Keratinocyte (primary cell): ENCODE measurements at regions not wholly inside any gene's neighbourhood (a gene's known extent, or its start where the extent isn't known, plus 50 kb on each side); places are given as distances from the start of the nearest gene placed in this dataset.

Experiments used
- DNase-seq: peaks from one replicate; pipeline ENCODE4 v3.0.0-alpha.2; 2011; ENCODE audit warnings: low read depth, missing footprints, low spot score
- FAIRE-seq: peaks from 2 replicates; lab custom pipeline; 2011; peaks lifted over from hg19 to GRCh38; lab: Jason Lieb, UNC
- H2AFZ ChIP-seq: 2 replicates; pipeline ENCODE4 v1.6.0; 2012; ENCODE audit warnings: low read length, control low read depth, inconsistent platforms; ENCODE audit not compliant: control insufficient read depth
- H3K27ac ChIP-seq: 2 replicates; pipeline ENCODE4 v1.5.1; 2011; ENCODE audit warnings: low read length; ENCODE audit not compliant: control insufficient read depth, insufficient read depth
- H3K27me3 ChIP-seq: 3 replicates; pipeline ENCODE4 v1.6.0; 2011; ENCODE audit warnings: low read length; ENCODE audit not compliant: control insufficient read depth, insufficient read depth; ENCODE audit errors: extremely low read depth
- H3K36me3 ChIP-seq, 2 experiments: 2 replicates in 1 of 2; 3 replicates in 1 of 2; pipeline ENCODE4 v1.5.1; 2011; ENCODE audit warnings: low read length in 2 of 2, mild to moderate bottlenecking in 1 of 2; ENCODE audit not compliant: control insufficient read depth in 2 of 2, insufficient read depth in 2 of 2; ENCODE audit errors: extremely low read depth in 1 of 2
- H3K4me1 ChIP-seq: 3 replicates; pipeline ENCODE4 v1.5.1; 2011; ENCODE audit warnings: low read length; ENCODE audit not compliant: control insufficient read depth, insufficient read depth; ENCODE audit errors: extremely low read depth
- H3K4me2 ChIP-seq: 3 replicates; pipeline ENCODE4 v1.6.0; 2011; ENCODE audit warnings: low read depth, low read length; ENCODE audit not compliant: control insufficient read depth, insufficient read depth; ENCODE audit errors: extremely low read depth
- H3K4me3 ChIP-seq, 3 experiments: fragments of 200-600 bp in 1 of 3; sonication (generic) in 1 of 3; 2 replicates in 2 of 3; 3 replicates in 1 of 3; pipeline ENCODE4 v1.5.1; 2011 to 2016; ENCODE audit warnings: low read length in 3 of 3, mild to moderate bottlenecking in 3 of 3, control low read depth in 2 of 3, inconsistent platforms in 1 of 3, low read depth in 1 of 3, mixed read lengths in 1 of 3, mixed run types in 1 of 3, moderate library complexity in 1 of 3; ENCODE audit not compliant: control insufficient read depth in 2 of 3, insufficient read depth in 2 of 3; ENCODE audit errors: extremely low read depth in 1 of 3
- H3K79me2 ChIP-seq: 2 replicates; pipeline ENCODE4 v1.6.0; 2012; ENCODE audit warnings: low read length; ENCODE audit not compliant: control insufficient read depth, insufficient read depth
- H3K9ac ChIP-seq: 3 replicates; pipeline ENCODE4 v1.6.0; 2011; ENCODE audit warnings: low read length; ENCODE audit not compliant: control insufficient read depth, insufficient read depth; ENCODE audit errors: extremely low read depth
- H3K9me1 ChIP-seq: 3 replicates; pipeline ENCODE4 v1.6.0; 2011; ENCODE audit warnings: low read length; ENCODE audit not compliant: control insufficient read depth, insufficient read depth; ENCODE audit errors: extremely low read depth
- H3K9me3 ChIP-seq: 2 replicates; pipeline ENCODE4 v1.5.1; 2012; ENCODE audit warnings: low read depth, low read length; ENCODE audit not compliant: control insufficient read depth
- H4K20me1 ChIP-seq: 3 replicates; pipeline ENCODE4 v1.6.0; 2011; ENCODE audit warnings: low read length; ENCODE audit not compliant: control insufficient read depth, insufficient read depth; ENCODE audit errors: extremely low read depth
- CTCF ChIP-seq, 3 experiments: IDR thresholded peaks in 1 of 3; conservative IDR thresholded peaks in 1 of 3; optimal IDR thresholded peaks in 1 of 3; 2 replicates in 2 of 3; 3 replicates in 1 of 3; pipeline versions ENCODE3 to v1.5.1; 2011; ENCODE audit warnings: low read length in 3 of 3, mild to moderate bottlenecking in 3 of 3, moderate library complexity in 2 of 3, control low read depth in 1 of 3, inconsistent platforms in 1 of 3; ENCODE audit not compliant: insufficient read depth in 2 of 3; ENCODE audit errors: extremely low read depth in 1 of 3
- EZH2 ChIP-seq: IDR thresholded peaks from one replicate; pipeline ENCODE4 v1.6.1; 2012; ENCODE audit warnings: inconsistent platforms, mild to moderate bottlenecking, low read length, moderate library complexity
- dilution Hi-C: fragments of 300-500 bp; cut with MboI; formaldehyde crosslinking; loops from one replicate; pipeline ENCODE4 v1.7.0; 2020; ENCODE audit warnings: low sequenced_read_pairs; ENCODE audit not compliant: extremely low pct_ligation_motif_present

GRCh38 chr1:80023358-80023757 lies 1016.8 kb upstream of the ADGRL4 start:
- H3K4me2 ChIP-seq = no peak overlapping the region
- no peaks in the 10 kb centered on the region for H3K9me1 ChIP-seq
- no peaks in the 10 kb centered on the region for H3K36me3 ChIP-seq
- no peaks in the 10 kb centered on the region for H3K79me2 ChIP-seq
- no peaks in the 10 kb centered on the region for H3K27me3 ChIP-seq
- H3K9ac ChIP-seq = no peak overlapping the region
- no peaks in the 10 kb centered on the region for H3K4me1 ChIP-seq
- H2AFZ ChIP-seq = no peak overlapping the region
- no peak overlapping the region for H3K27ac ChIP-seq
- TF ChIP-seq EZH2 = no peak
- TF ChIP-seq CTCF (optimal IDR thresholded peaks at IDR 0.05 in 1 of 3, IDR thresholded peaks at IDR 0.05 in 1 of 3, conservative IDR thresholded peaks at IDR 0.05 in 1 of 3; ENCODE audit: extremely low read depth in 1 of 3, insufficient read depth in 2 of 3, low read length in 3 of 3) = no peak
- no peak for FAIRE-seq
- dilution Hi-C loops = no loop called here
- no peak overlapping the region for H3K4me3 ChIP-seq
- H4K20me1 ChIP-seq = no peaks in the 10 kb centered on the region
- no peak for DNase-seq
- H3K9me3 ChIP-seq = no peaks in the 10 kb centered on the region

GRCh38 chr1:80021891-80022290 lies 1015.4 kb upstream of the ADGRL4 start:
- DNase-seq (no peak), FAIRE-seq (no peak)
- TF ChIP-seq CTCF (optimal IDR thresholded peaks at IDR 0.05 in 1 of 3, IDR thresholded peaks at IDR 0.05 in 1 of 3, conservative IDR thresholded peaks at IDR 0.05 in 1 of 3; ENCODE audit: extremely low read depth in 1 of 3, insufficient read depth in 2 of 3, low read length in 3 of 3) (no peak), EZH2 (no peak)
- Histone ChIP-seq H3K9ac (no peak overlapping the region), H3K4me2 (no peak overlapping the region), H3K79me2 (no peaks in the 10 kb centered on the region), H3K9me1 (no peaks in the 10 kb centered on the region), H2AFZ (no peak overlapping the region), H3K9me3 (no peaks in the 10 kb centered on the region), H3K36me3 (no peaks in the 10 kb centered on the region), H3K27me3 (no peaks in the 10 kb centered on the region), H4K20me1 (no peaks in the 10 kb centered on the region), H3K27ac (no peak overlapping the region), H3K4me1 (no peaks in the 10 kb centered on the region), H3K4me3 (no peak overlapping the region)
- dilution Hi-C loops = no loop called here
